Testis (tissue), 2 donors: ENCODE measurements at regions not wholly inside any gene's neighbourhood (a gene's known extent, or its start where the extent isn't known, plus 50 kb on each side); places are given as distances from the start of the nearest gene placed in this dataset.

ENCODE experiments used
- DNase-seq: peaks from one replicate; pipeline ENCODE4 v3.0.0-alpha.2; 2019
- H3K27ac ChIP-seq, 2 donors: fragments of 200-600 bp; sonication (generic); one replicate each; pipeline ENCODE4 v1.5.1; 2019
- H3K27me3 ChIP-seq: fragments of 200-600 bp; sonication (generic); one replicate; pipeline ENCODE4 v1.5.1; 2019
- H3K36me3 ChIP-seq: fragments of 200-600 bp; sonication (generic); one replicate; pipeline ENCODE4 v1.5.1; 2017; ENCODE audit warnings: low read depth; ENCODE audit errors: missing control alignments
- H3K4me1 ChIP-seq: fragments of 200-600 bp; sonication (generic); one replicate; pipeline ENCODE4 v1.5.1; 2019
- H3K4me3 ChIP-seq, 2 donors: fragments of 200-600 bp; sonication (generic); one replicate each; pipeline ENCODE4 v1.5.1; 2017 to 2019
- H3K9me3 ChIP-seq: fragments of 200-600 bp; sonication (generic); one replicate; pipeline ENCODE4 v1.5.1; 2017
- POLR2A ChIP-seq: fragments of 450-650 bp; IDR thresholded peaks from one replicate; pipeline ENCODE4 v1.6.1; 2017; ENCODE audit warnings: antibody characterized with exemption, mild to moderate bottlenecking, moderate library complexity
- WGBS, 2 donors: methylation state at CpG; one replicate each; pipeline ENCODE4 v1.1.5; 2018; 5-methylcytosine and 5-hydroxymethylcytosine counted together
- intact Hi-C: fragments of 100-400 bp; cut with DNase I; formaldehyde crosslinking; loops from one replicate; pipeline ENCODE4 v1.15.1; 2023; ENCODE audit warnings: low total_unique reads
- TF ChIP-seq, protein P1 (sequence below), 3 experiments: fragments of 450-650 bp in 2 of 3; fragments of 200-600 bp in 1 of 3; sonication (generic) in 1 of 3; IDR thresholded peaks; one replicate each; pipeline ENCODE4 v1.5.1; 2016 to 2019; ENCODE audit warnings: antibody characterized with exemption in 3 of 3, mild to moderate bottlenecking in 2 of 3, moderate library complexity in 1 of 3

DNA sequence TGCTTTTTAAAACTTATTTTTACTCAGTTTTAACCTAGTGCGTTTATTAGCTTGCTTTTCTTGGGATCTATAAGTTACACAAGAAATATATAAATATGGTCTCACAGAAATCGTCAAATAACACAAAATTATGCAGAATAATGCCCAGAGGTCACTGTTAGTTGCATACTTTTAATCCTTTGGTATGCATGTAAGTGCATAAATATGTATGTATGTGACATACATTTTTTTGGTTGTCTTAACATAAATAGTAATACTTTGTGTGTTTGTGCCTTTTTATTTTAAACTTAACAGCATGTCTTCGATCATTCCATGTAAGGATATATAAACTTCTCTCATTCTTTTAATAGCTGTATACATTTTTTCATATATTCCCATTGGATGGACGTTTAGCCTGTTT lies 459.6 kb downstream of the PCNX1 start:
- H3K27me3 ChIP-seq, result no peaks in the 10 kb centered on the region
- WGBS, 2 donors, result 93 to 94% methylated on average over 4 of the region's 4 CpGs
- no peaks in the 10 kb centered on the region for H3K9me3 ChIP-seq
- H3K4me1 ChIP-seq, result peaks cover 19% of the 10 kb centered on the region
- H3K4me3 ChIP-seq, result no peak overlapping the region
- intact Hi-C loops, result no loop called here
- no peak for DNase-seq
- no peak overlapping the region for H3K27ac ChIP-seq
- no peaks in the 10 kb centered on the region for H3K36me3 ChIP-seq
- TF ChIP-seq, protein P1, sequence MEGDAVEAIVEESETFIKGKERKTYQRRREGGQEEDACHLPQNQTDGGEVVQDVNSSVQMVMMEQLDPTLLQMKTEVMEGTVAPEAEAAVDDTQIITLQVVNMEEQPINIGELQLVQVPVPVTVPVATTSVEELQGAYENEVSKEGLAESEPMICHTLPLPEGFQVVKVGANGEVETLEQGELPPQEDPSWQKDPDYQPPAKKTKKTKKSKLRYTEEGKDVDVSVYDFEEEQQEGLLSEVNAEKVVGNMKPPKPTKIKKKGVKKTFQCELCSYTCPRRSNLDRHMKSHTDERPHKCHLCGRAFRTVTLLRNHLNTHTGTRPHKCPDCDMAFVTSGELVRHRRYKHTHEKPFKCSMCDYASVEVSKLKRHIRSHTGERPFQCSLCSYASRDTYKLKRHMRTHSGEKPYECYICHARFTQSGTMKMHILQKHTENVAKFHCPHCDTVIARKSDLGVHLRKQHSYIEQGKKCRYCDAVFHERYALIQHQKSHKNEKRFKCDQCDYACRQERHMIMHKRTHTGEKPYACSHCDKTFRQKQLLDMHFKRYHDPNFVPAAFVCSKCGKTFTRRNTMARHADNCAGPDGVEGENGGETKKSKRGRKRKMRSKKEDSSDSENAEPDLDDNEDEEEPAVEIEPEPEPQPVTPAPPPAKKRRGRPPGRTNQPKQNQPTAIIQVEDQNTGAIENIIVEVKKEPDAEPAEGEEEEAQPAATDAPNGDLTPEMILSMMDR (IDR thresholded peaks at IDR 0.05), result no peak
- TF ChIP-seq POLR2A, result no peak

DNA sequence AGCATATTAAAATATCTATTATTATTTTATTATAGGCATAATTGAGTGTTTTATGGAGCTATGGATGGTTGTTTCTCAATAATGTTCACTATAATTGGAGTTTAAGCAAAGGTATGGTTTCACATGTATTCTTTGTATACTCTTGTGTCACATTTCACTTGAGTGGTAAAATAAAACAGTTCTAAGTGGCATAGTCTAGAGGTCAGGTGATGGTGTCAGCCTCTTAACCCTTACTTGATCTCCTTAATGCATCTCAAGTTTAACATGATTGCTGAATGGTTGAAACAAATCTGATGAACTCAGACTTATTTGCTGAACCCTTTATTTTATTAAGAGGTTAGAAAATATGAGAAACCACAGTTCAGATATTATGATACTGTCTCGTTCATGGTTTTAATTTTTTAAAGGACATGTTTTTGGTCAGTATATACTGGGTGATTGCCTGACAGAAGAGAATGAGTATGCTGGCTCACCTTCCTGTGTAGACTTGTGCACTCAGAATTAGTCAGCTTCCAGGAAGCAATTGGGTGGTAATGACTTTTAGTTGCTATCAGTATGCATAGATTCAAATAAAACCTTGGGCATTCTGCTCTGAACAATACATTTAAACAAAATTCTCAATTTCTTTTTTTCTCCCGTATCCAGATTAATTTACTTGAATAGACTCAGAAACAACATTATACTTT lies 464.6 kb downstream of the PCNX1 start:
- WGBS, 2 donors, result 65 to 71% methylated on average over 2 of the region's 2 CpGs
- Histone ChIP-seq H3K27me3 (no peaks in the 10 kb centered on the region), H3K27ac (peak overlapping the region in 1 of 2 donors; percentile 4), H3K4me3 (no peak overlapping the region), H3K9me3 (no peaks in the 10 kb centered on the region), H3K4me1 (no peaks in the 10 kb centered on the region), H3K36me3 (no peaks in the 10 kb centered on the region)
- TF ChIP-seq, protein P1 (IDR thresholded peaks at IDR 0.05), result no peak
- TF ChIP-seq POLR2A, result no peak
- DNase-seq, result no peak
- intact Hi-C loops, result no loop called here

DNA sequence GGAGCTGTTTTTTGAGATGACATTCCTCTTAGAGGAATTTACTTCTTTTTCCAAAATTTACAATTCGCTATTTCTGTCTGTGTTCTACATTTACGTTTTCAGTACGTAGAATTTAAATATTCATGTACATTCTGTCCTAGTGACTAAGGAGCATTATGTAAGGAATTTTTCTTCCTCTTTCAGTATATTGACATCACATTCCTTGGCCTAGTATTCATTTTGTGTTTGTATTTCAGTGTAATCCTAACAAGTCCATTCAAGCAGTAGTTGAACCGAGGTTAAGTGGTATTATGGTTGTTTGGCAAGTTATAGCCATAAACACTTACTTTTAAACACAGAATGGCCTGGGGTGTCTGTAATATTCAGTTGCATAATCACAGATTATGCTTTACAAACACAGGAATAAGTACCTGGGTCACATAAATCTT lies 465.2 kb downstream of the PCNX1 start:
- no peak for DNase-seq
- Histone ChIP-seq H3K4me1 (no peaks in the 10 kb centered on the region), H3K27ac (peak overlapping the region in 1 of 2 donors; percentile 4), H3K27me3 (no peaks in the 10 kb centered on the region), H3K4me3 (no peak overlapping the region), H3K36me3 (no peaks in the 10 kb centered on the region), H3K9me3 (no peaks in the 10 kb centered on the region)
- WGBS, 2 donors, result 75 to 81% methylated on average over 4 of the region's 4 CpGs
- intact Hi-C loops, result no loop called here
- TF ChIP-seq, protein P1 (IDR thresholded peaks at IDR 0.05), result no peak
- TF ChIP-seq POLR2A, result no peak

DNA sequence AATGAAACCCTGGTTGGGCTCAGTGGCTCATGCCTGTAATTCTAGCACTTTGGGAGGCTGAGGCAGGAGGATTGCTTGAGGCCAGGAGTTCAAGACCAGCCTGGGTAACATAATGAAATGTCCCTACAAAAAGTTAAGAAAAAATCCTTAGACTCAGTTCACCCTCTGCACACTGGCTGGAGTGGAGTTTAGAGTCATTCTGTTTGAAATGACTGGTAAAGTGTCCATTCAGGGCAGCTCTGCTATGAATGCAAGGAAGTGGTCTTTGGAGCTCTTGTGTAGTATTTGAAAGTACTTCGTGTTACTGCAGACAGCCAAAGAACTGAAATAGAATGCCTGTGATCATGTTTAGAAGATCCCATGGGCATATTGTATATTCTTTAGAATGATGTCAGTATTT lies 466.5 kb downstream of the PCNX1 start:
- no peaks in the 10 kb centered on the region for H3K36me3 ChIP-seq
- TF ChIP-seq POLR2A, result no peak
- TF ChIP-seq, protein P1 (IDR thresholded peaks at IDR 0.05), result no peak
- no peaks in the 10 kb centered on the region for H3K4me1 ChIP-seq
- no peaks in the 10 kb centered on the region for H3K27me3 ChIP-seq
- intact Hi-C loops, result no loop called here
- WGBS, 2 donors, result 68 to 72% methylated on average over 1 of the region's 1 CpG
- H3K9me3 ChIP-seq, result no peaks in the 10 kb centered on the region
- H3K27ac ChIP-seq, result no peak overlapping the region
- H3K4me3 ChIP-seq, result no peak overlapping the region
- DNase-seq, result no peak

DNA sequence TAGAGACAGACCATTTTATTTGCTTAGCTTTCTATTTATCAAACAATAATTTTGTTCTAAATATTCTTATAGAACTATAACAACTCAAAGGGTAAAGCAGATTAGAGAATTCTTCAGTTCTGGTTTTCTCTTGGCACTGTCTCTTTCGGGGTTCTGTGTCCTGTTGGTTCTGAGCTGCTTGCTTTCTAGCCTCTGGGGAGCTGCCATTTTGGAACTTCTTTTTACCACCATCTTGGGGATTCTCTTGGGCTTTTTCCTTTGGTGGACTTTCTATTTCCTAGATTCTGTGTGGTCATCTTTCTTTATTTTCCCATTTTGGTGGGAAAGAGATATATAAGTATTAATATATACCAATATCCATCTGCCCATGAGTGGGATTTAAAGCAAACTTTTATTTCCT lies 467.7 kb downstream of the PCNX1 start:
- intact Hi-C loops, result no loop called here
- Histone ChIP-seq H3K27ac (no peak overlapping the region), H3K9me3 (no peaks in the 10 kb centered on the region), H3K4me1 (no peaks in the 10 kb centered on the region), H3K27me3 (no peaks in the 10 kb centered on the region), H3K36me3 (no peaks in the 10 kb centered on the region), H3K4me3 (no peak overlapping the region)
- TF ChIP-seq, protein P1 (IDR thresholded peaks at IDR 0.05), result no peak
- TF ChIP-seq POLR2A, result no peak
- WGBS, 2 donors, result 90 to 94% methylated on average over 1 of the region's 1 CpG
- DNase-seq, result no peak
